ENCODE measurements at regions not wholly inside any gene's neighbourhood (a gene's known extent, or its start where the extent isn't known, plus 50 kb on each side); places are given as distances from the start of the nearest gene placed in this dataset.
"Not testable (repeated sequence)": the region's sequence is repeated elsewhere in the genome, so short reads cannot be mapped to it uniquely, and the experiment has no call there.

DNA sequence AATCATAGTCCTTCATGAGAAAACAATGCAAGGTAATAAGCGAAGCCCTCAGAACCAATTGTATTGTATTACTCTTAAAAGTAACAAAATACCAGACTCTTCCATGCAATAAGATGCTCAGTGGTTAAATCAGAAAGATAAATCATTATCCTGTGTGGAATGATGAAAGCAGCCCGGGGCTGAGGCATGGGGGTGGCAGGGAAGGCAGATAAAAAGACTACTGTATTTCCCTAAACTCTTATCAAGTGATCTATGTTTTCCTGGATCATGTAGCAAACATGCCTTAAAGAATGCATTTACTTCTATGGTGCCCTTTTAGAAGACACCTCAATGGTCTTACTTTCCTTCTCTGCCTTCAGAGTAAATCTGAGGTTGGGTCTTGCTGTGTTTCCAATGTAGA, 105.6 kb upstream of the DAPK1 start:
- H3K9me3 ChIP-seq (ENCODE audit: control insufficient read depth, low read depth, low read length), result no peaks in the 10 kb centered on the region
- H3K27me3 ChIP-seq (ENCODE audit: control insufficient read depth, insufficient read depth, low read length), result no peaks in the 10 kb centered on the region
- H3K27ac ChIP-seq (ENCODE audit: low read length), result no peak overlapping the region
- no peak overlapping the region for H3K4me3 ChIP-seq (ENCODE audit: low read length)
- no peak overlapping the region for H3K9ac ChIP-seq (ENCODE audit: low read length)
- H3K36me3 ChIP-seq (ENCODE audit: control insufficient read depth, low read depth, low read length), result no peaks in the 10 kb centered on the region
- peaks cover 13% of the 10 kb centered on the region for H3K4me1 ChIP-seq (ENCODE audit: control insufficient read depth, low read depth, low read length)

GRCh38 chr9:87393706-87394230, 103.9 kb upstream of the DAPK1 start:
- Histone ChIP-seq H3K4me3 (ENCODE audit: low read length) (no peak overlapping the region), H3K9me3 (ENCODE audit: control insufficient read depth, low read depth, low read length) (no peaks in the 10 kb centered on the region), H3K9ac (ENCODE audit: low read length) (no peak overlapping the region), H3K27ac (ENCODE audit: low read length) (no peak overlapping the region), H3K36me3 (ENCODE audit: control insufficient read depth, low read depth, low read length) (no peaks in the 10 kb centered on the region), H3K4me1 (ENCODE audit: control insufficient read depth, low read depth, low read length) (peaks cover 18% of the 10 kb centered on the region), H3K27me3 (ENCODE audit: control insufficient read depth, insufficient read depth, low read length) (no peaks in the 10 kb centered on the region)

DNA sequence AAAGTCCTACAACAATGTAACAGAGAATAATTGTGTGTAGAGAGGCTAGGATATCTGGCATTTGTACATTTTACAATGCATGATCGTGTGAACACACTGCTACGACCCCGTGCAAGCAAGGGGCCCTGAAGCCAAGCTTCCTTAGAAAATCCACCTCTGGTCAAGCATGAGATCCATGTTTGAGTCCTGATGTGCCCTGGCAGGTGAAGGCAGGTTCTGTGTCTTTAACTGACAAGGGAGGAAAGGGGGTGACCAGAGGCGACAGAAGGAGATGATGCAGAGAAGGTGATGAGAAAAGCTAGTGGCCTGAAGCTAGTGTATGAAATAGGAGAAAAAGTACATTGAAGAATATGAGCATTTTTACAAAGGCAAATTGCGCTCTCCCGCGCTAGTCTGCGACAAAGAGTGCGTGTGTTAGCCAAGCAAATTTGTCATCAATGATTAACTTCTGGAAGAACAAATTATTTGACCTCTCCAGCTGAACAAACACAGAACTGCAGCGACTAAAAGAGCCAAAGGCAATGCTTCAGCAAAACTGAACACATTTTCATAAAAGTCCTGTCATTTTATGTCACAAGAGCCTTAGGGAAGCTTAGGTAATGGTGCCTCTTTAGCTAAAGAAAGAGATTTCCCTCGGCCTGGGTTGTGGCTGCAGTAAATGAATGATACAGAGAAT, 101.7 kb upstream of the DAPK1 start:
- H3K4me1 ChIP-seq (ENCODE audit: control insufficient read depth, low read depth, low read length), result peaks cover 20% of the 10 kb centered on the region
- no peaks in the 10 kb centered on the region for H3K27me3 ChIP-seq (ENCODE audit: control insufficient read depth, insufficient read depth, low read length)
- no peaks in the 10 kb centered on the region for H3K36me3 ChIP-seq (ENCODE audit: control insufficient read depth, low read depth, low read length)
- no peak overlapping the region for H3K4me3 ChIP-seq (ENCODE audit: low read length)
- H3K9ac ChIP-seq (ENCODE audit: low read length), result no peak overlapping the region
- H3K9me3 ChIP-seq (ENCODE audit: control insufficient read depth, low read depth, low read length), result no peaks in the 10 kb centered on the region
- no peak overlapping the region for H3K27ac ChIP-seq (ENCODE audit: low read length)

DNA sequence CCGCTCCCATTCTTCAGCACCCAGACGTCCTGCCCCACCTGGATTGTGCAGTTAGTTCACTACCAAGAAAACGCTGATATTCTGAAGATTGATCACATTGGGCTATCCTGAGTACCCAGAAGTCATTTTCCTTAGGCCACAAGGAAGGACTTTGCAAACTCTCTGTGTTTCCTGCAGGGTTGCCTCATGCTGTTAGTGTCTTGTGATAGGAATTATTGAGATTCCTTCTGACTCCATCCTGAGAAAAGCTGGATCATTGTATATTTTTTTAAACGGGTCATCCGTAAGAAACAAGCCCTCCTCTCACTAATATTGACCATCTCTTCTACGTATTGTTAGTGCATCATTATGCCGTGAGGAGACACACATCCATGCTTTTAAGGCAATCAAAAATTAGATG, 96.0 kb upstream of the DAPK1 start:
- no peaks in the 10 kb centered on the region for H3K27me3 ChIP-seq (ENCODE audit: control insufficient read depth, insufficient read depth, low read length)
- no peak overlapping the region for H3K4me3 ChIP-seq (ENCODE audit: low read length)
- H3K4me1 ChIP-seq (ENCODE audit: control insufficient read depth, low read depth, low read length), result peaks cover 48% of the 10 kb centered on the region

DNA sequence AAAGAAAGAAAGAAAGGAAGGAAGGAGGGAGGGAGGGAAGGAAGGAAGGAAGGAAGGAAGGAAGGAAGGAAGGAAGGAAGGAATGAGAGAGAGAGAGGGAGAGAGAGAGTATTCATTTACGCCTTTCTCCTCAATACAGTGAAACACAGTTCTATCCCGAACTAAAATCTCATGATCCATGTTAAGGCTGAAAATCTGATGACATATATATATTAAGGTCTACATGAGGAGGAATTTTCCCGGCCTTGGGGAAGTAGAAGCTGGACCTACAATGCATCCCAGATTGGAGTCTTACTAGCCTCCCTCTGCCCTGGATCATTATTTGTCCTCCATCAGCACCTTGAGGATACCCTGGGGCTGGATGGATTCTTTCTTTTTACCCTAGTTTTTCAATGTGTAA, 95.1 kb upstream of the DAPK1 start:
- Histone ChIP-seq H3K9me3 (ENCODE audit: control insufficient read depth, low read depth, low read length) (no peaks in the 10 kb centered on the region), H3K4me3 (ENCODE audit: low read length) (no peak overlapping the region), H3K27me3 (ENCODE audit: control insufficient read depth, insufficient read depth, low read length) (no peaks in the 10 kb centered on the region), H3K27ac (ENCODE audit: low read length) (no peak overlapping the region), H3K9ac (ENCODE audit: low read length) (no peak overlapping the region), H3K36me3 (ENCODE audit: control insufficient read depth, low read depth, low read length) (no peaks in the 10 kb centered on the region), H3K4me1 (ENCODE audit: control insufficient read depth, low read depth, low read length) (peaks cover 52% of the 10 kb centered on the region)

More for the DNA sequence above, 96.0 kb upstream of the DAPK1 start:
- H3K27ac ChIP-seq (ENCODE audit: low read length), result no peak overlapping the region
- no peaks in the 10 kb centered on the region for H3K36me3 ChIP-seq (ENCODE audit: control insufficient read depth, low read depth, low read length)
- no peaks in the 10 kb centered on the region for H3K9me3 ChIP-seq (ENCODE audit: control insufficient read depth, low read depth, low read length)
- no peak overlapping the region for H3K9ac ChIP-seq (ENCODE audit: low read length)

- Histone ChIP-seq H3K9me3 (ENCODE audit: control insufficient read depth, low read depth, low read length) (no peaks in the 10 kb centered on the region), H3K9ac (ENCODE audit: low read length) (no peak overlapping the region), H3K36me3 (ENCODE audit: control insufficient read depth, low read depth, low read length) (no peaks in the 10 kb centered on the region), H3K4me1 (ENCODE audit: control insufficient read depth, low read depth, low read length) (peaks cover 68% of the 10 kb centered on the region), H3K27ac (ENCODE audit: low read length) (peak overlapping the region; percentile 60), H3K27me3 (ENCODE audit: control insufficient read depth, insufficient read depth, low read length) (no peaks in the 10 kb centered on the region), H3K4me3 (ENCODE audit: low read length) (peak overlapping the region; percentile 36)
Measured at GRCh38 chr9:87405677-87406542, 91.8 kb upstream of the DAPK1 start.

- H3K27me3 ChIP-seq (ENCODE audit: control insufficient read depth, insufficient read depth, low read length), result no peaks in the 10 kb centered on the region
- H3K27ac ChIP-seq (ENCODE audit: low read length), result peak overlapping the region; percentile 60
- peak overlapping the region; percentile 36 for H3K4me3 ChIP-seq (ENCODE audit: low read length)
- no peaks in the 10 kb centered on the region for H3K36me3 ChIP-seq (ENCODE audit: control insufficient read depth, low read depth, low read length)
- H3K9ac ChIP-seq (ENCODE audit: low read length), result no peak overlapping the region
- H3K4me1 ChIP-seq (ENCODE audit: control insufficient read depth, low read depth, low read length), result peaks cover 65% of the 10 kb centered on the region
- no peaks in the 10 kb centered on the region for H3K9me3 ChIP-seq (ENCODE audit: control insufficient read depth, low read depth, low read length)
Measured at GRCh38 chr9:87406543-87407166, 91.0 kb upstream of the DAPK1 start.

DNA sequence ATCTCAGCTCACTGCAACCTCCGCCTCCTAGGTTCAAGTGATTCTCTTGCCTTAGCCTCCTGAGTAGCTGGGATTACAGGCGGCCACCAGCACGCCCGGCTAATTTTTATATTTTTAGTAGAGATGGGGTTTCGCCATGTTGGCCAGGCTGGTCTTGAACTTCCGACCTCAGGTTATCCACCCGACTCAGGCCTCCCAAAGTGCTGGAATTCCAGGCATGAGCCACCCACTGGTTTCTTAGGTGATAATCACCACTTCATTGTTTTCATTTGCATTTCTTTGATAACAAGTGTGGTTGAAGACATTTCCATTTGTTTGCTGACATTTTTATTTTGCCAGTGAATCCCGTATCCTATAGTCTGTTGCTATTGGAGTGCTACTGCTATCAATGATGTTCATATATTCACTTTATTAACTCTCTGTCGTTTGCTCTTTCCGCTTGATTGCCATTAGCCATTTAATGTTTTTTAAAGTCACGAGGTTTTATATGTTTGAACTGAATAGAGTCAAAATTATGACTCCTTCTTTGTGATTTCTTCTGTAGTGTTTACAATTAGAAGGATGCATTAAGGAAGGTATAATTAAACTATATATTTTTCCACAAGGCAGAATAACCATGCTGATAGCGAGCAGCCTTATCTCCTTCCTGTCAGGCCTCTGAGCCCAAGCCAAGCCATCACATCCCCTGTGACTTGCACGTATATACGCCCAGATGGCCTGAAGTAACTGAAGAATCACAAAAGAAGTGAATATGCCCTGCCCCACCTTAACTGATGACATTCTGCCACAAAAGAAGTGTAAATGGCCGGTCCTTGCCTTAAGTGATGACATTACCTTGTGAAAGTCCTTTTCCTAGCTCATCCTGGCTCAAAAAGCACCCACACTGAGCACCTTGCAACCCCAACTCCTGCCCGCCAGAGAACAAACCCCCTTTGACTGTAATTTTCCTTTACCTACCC, 87.3 kb upstream of the DAPK1 start:
- not testable (repeated sequence) for H3K27me3 ChIP-seq (ENCODE audit: control insufficient read depth, insufficient read depth, low read length); H3K36me3 ChIP-seq (ENCODE audit: control insufficient read depth, low read depth, low read length); H3K9me3 ChIP-seq (ENCODE audit: control insufficient read depth, low read depth, low read length)
- Histone ChIP-seq H3K4me1 (ENCODE audit: control insufficient read depth, low read depth, low read length) (peaks cover 45% of the 10 kb centered on the region), H3K27ac (ENCODE audit: low read length) (peak overlapping the region; percentile 87), H3K9ac (ENCODE audit: low read length) (peak overlapping the region; percentile 45), H3K4me3 (ENCODE audit: low read length) (peak overlapping the region; percentile 50)

- Histone ChIP-seq H3K27ac (ENCODE audit: low read length) (no peak overlapping the region), H3K9ac (ENCODE audit: low read length) (no peak overlapping the region), H3K36me3 (ENCODE audit: control insufficient read depth, low read depth, low read length) (peaks cover 13% of the 10 kb centered on the region), H3K4me1 (ENCODE audit: control insufficient read depth, low read depth, low read length) (peaks cover 13% of the 10 kb centered on the region), H3K9me3 (ENCODE audit: control insufficient read depth, low read depth, low read length) (peaks cover 5% of the 10 kb centered on the region), H3K4me3 (ENCODE audit: low read length) (no peak overlapping the region), H3K27me3 (ENCODE audit: control insufficient read depth, insufficient read depth, low read length) (no peaks in the 10 kb centered on the region)
Measured at GRCh38 chr9:87420884-87421283, 76.8 kb upstream of the DAPK1 start.

DNA sequence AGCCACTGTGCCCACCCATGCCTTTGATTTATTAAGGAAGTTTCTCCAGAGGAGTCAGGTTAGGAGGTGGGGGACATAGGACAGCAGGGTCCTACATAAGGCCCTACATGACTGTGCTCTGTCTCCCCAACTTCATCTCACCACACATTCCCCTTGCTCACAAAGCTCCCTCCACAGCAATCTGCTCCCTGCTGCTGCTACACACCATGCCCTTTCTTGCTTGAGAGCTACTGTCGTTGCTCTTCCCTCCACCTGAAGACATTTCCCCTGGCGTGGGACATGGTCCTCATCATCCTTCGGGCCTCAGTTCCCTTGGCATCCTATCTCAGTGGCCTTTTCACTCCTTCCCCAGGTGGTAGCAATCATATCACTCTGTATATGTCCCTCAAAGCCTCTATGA, 75.9 kb upstream of the DAPK1 start:
- no peak overlapping the region for H3K27ac ChIP-seq (ENCODE audit: low read length)
- H3K9ac ChIP-seq (ENCODE audit: low read length), result no peak overlapping the region
- H3K9me3 ChIP-seq (ENCODE audit: control insufficient read depth, low read depth, low read length), result peaks cover 5% of the 10 kb centered on the region
- no peak overlapping the region for H3K4me3 ChIP-seq (ENCODE audit: low read length)
- no peaks in the 10 kb centered on the region for H3K27me3 ChIP-seq (ENCODE audit: control insufficient read depth, insufficient read depth, low read length)
- H3K36me3 ChIP-seq (ENCODE audit: control insufficient read depth, low read depth, low read length), result peaks cover 13% of the 10 kb centered on the region
- peaks cover 10% of the 10 kb centered on the region for H3K4me1 ChIP-seq (ENCODE audit: control insufficient read depth, low read depth, low read length)

DNA sequence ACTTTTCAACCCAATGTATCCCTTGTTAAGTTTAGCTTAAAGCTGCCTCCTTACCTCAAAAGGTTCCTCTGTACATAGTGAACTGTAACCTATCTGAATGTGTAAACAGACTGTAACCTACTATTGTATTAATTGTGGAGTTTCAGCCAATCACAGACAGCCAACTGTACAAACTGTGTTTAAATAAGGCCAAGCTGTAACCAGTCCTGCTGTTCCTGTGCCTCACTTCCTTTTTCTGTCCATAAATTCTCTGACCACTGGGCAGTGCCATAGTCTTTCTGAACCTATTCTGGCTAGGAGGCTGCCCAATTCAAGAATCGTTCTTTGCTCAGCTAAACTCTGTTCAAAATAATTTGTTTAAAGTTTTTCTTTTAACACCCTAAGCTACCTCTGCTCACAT, 74.7 kb upstream of the DAPK1 start:
- H3K4me1 ChIP-seq (ENCODE audit: control insufficient read depth, low read depth, low read length), result peaks cover 2% of the 10 kb centered on the region
- no peak overlapping the region for H3K27ac ChIP-seq (ENCODE audit: low read length)
- peaks cover 5% of the 10 kb centered on the region for H3K9me3 ChIP-seq (ENCODE audit: control insufficient read depth, low read depth, low read length)
- H3K9ac ChIP-seq (ENCODE audit: low read length), result no peak overlapping the region
- peaks cover 10% of the 10 kb centered on the region for H3K36me3 ChIP-seq (ENCODE audit: control insufficient read depth, low read depth, low read length)
- H3K4me3 ChIP-seq (ENCODE audit: low read length), result no peak overlapping the region
- H3K27me3 ChIP-seq (ENCODE audit: control insufficient read depth, insufficient read depth, low read length), result no peaks in the 10 kb centered on the region
